ENCODE measurements at regions not wholly inside any gene's neighbourhood (a gene's known extent, or its start where the extent isn't known, plus 50 kb on each side); places are given as distances from the start of the nearest gene placed in this dataset.

DNA sequence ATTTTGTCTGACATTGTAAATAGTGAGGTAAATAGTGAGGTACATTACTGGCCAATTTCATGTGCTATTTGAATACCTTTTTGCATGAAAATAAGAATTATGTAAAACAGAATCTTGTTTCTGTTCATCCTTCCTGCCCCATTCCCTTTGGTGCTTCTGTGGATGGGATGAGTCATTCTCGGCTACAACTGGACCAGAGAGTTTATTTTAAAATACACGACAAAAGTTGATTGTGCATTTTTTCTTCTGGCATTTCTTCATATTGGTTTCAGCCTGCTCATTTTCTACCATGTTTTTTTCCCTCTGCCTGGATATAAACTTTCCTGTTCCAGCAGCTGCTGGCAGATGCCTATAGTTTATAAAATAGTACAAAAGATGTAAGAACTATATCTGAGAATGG lies 107.5 kb downstream of the CYSLTR2 start:
- DNase-seq, result no peak
- peaks cover 3% of the 10 kb centered on the region for H3K27me3 Mint-ChIP-seq
- no peaks in the 10 kb centered on the region for H3K4me1 Mint-ChIP-seq (ENCODE audit: low read depth)
- H3K27ac Mint-ChIP-seq, result no peak overlapping the region
- no peak overlapping the region for H3K4me3 Mint-ChIP-seq
- no peak for ATAC-seq
- ChIA-PET POLR2A (no interaction called here), CTCF (no interaction called here)
- TF ChIP-seq, protein P1, sequence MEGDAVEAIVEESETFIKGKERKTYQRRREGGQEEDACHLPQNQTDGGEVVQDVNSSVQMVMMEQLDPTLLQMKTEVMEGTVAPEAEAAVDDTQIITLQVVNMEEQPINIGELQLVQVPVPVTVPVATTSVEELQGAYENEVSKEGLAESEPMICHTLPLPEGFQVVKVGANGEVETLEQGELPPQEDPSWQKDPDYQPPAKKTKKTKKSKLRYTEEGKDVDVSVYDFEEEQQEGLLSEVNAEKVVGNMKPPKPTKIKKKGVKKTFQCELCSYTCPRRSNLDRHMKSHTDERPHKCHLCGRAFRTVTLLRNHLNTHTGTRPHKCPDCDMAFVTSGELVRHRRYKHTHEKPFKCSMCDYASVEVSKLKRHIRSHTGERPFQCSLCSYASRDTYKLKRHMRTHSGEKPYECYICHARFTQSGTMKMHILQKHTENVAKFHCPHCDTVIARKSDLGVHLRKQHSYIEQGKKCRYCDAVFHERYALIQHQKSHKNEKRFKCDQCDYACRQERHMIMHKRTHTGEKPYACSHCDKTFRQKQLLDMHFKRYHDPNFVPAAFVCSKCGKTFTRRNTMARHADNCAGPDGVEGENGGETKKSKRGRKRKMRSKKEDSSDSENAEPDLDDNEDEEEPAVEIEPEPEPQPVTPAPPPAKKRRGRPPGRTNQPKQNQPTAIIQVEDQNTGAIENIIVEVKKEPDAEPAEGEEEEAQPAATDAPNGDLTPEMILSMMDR (IDR thresholded peaks at IDR 0.05), result no peak
- H3K36me3 Mint-ChIP-seq (ENCODE audit: low read depth), result peaks cover 1% of the 10 kb centered on the region
- intact Hi-C loops (cut with micrococcal nuclease), result loop anchor here (10.0 kb wide), 1 partner anchor 426 kb away; no protein-coding TSS in a partner anchor
- H3K9me3 Mint-ChIP-seq, result peaks cover 27% of the 10 kb centered on the region

DNA sequence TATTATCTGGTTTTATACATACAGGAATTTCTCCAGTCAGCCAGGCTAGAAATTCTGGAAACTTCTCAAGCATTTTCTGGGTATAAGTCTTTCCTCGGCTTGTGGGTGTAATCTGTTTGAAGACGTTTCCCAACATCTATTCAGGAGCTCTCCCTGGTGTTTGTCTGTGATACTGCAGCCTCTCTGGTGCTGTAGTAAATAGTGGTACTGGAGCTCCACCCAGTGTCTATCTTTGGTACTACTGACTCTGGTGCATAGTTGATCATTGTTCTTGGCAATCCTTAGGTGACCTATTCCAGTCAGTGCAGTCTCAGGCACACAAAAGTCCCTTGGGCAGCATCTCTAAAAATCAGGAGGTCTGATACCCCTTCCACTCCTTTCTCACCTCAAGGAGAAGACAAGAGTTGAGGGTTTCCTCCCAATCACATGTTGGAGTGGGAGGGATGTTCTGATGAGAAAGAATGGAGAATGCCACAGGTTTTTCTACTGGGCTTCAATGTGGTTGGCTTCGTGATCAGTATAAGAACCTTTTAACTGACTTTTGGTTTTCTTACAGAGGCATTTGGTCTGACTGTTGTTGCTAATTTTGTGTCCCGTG lies 115.5 kb downstream of the CYSLTR2 start:
- Mint-ChIP-seq H3K9me3 (peaks cover 23% of the 10 kb centered on the region), H3K27ac (no peak overlapping the region), H3K27me3 (peaks cover 7% of the 10 kb centered on the region), H3K4me1 (ENCODE audit: low read depth) (peaks cover 14% of the 10 kb centered on the region), H3K4me3 (no peak overlapping the region), H3K36me3 (ENCODE audit: low read depth) (no peaks in the 10 kb centered on the region)
- TF ChIP-seq, protein P1 (IDR thresholded peaks at IDR 0.05), result peak; percentile 100
- POLR2A ChIA-PET, result interaction anchor here (0.9 to 2.5 kb wide), 2 partner anchors 18 to 171 kb away, joined by 3 to 8 read pairs; no protein-coding TSS in a partner anchor
- DNase-seq (peak; percentile 93), ATAC-seq (peak; percentile 100)
- intact Hi-C loops (cut with micrococcal nuclease), result loop anchor here (2.0 to 10.0 kb wide), 3 partner anchors 127 to 434 kb away; no protein-coding TSS in a partner anchor
- CTCF ChIA-PET, result interaction anchor here (0.6 to 5.9 kb wide), 41 partner anchors 9 to 642 kb away, joined by 3 to 92 read pairs (median 4); partner anchors contain the start of gene CYSLTR2

DNA sequence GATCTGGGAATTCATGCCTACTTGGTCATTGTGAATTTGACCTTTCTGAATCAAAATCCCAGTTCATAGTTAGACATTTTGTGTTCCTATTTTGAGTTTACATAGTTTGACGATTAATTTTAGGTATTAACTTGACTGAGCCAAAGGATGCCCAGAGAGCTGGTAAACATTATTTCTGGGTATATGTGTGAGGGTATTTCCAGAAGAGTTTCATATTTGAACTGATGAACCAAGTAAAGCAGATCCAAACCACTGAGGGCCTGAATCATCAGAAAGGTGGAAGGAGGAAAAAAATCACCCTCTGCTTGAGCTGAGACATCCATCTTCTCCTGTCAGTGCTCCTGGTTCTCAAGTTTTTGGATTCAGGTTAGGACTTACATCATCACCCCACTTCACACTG lies 116.6 kb downstream of the CYSLTR2 start:
- no peaks in the 10 kb centered on the region for H3K36me3 Mint-ChIP-seq (ENCODE audit: low read depth)
- POLR2A ChIA-PET, result interaction anchor here (0.7 kb wide), 1 partner anchor 343 kb away, joined by 3 read pairs; no protein-coding TSS in a partner anchor
- H3K27ac Mint-ChIP-seq, result no peak overlapping the region
- peaks cover 14% of the 10 kb centered on the region for H3K4me1 Mint-ChIP-seq (ENCODE audit: low read depth)
- no peak overlapping the region for H3K4me3 Mint-ChIP-seq
- peaks cover 13% of the 10 kb centered on the region for H3K27me3 Mint-ChIP-seq
- intact Hi-C loops (cut with micrococcal nuclease), result no loop called here
- H3K9me3 Mint-ChIP-seq, result peaks cover 14% of the 10 kb centered on the region
- CTCF ChIA-PET, result interaction anchor here (0.9 to 5.9 kb wide), 8 partner anchors 11 to 644 kb away, joined by 3 to 48 read pairs (median 6); no protein-coding TSS in a partner anchor
- no peak for DNase-seq
- TF ChIP-seq, protein P1 (IDR thresholded peaks at IDR 0.05), result no peak
- ATAC-seq, result no peak

DNA sequence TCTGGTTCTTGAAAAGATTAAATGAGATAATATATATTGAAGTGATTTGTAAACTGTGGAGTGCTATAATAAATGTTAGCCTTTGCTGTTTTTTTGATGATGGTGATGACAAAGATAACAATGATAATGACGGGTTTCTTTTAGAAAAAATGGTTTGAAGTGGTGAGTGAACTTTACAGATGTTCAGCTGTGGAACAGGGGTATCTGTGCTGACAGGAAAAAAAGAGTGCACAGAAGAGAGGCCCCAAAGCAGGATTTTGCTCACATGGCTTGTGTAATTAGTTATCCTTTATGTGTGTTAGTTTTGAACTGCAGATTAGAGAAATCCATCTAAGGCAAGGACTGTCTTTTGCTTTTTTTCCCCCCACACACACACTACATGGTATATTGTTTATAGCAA lies 119.2 kb downstream of the CYSLTR2 start:
- no peak overlapping the region for H3K4me3 Mint-ChIP-seq
- POLR2A ChIA-PET, result no interaction called here
- DNase-seq (no peak), ATAC-seq (no peak)
- CTCF ChIA-PET, result interaction anchor here (1.0 to 5.9 kb wide), 2 partner anchors 178 to 192 kb away, joined by 3 to 34 read pairs; no protein-coding TSS in a partner anchor
- intact Hi-C loops (cut with micrococcal nuclease), result no loop called here
- TF ChIP-seq, protein P1 (IDR thresholded peaks at IDR 0.05), result no peak
- no peak overlapping the region for H3K27ac Mint-ChIP-seq
- peaks cover 14% of the 10 kb centered on the region for H3K4me1 Mint-ChIP-seq (ENCODE audit: low read depth)
- H3K27me3 Mint-ChIP-seq, result peaks cover 15% of the 10 kb centered on the region
- no peaks in the 10 kb centered on the region for H3K36me3 Mint-ChIP-seq (ENCODE audit: low read depth)
- H3K9me3 Mint-ChIP-seq, result peaks cover 5% of the 10 kb centered on the region

Data from activated CD8-positive, alpha-beta T cell treated with anti-CD3 and anti-CD28 coated beads for 36 hours (primary cell).